HPDE6-E6E7 (cell line): ENCODE measurements at regions not wholly inside any gene's neighbourhood (a gene's known extent, or its start where the extent isn't known, plus 50 kb on each side); places are given as distances from the start of the nearest gene placed in this dataset.

ENCODE experiments used
- DNase-seq: peaks from one replicate; pipeline ENCODE4 v3.0.0; 2011; ENCODE audit warnings: missing footprints; ENCODE audit errors: extremely low spot score

GRCh38 chrX:43016021-43016420 lies 238.1 kb upstream of the PPP1R2C start:
- DNase-seq = no peak

DNA sequence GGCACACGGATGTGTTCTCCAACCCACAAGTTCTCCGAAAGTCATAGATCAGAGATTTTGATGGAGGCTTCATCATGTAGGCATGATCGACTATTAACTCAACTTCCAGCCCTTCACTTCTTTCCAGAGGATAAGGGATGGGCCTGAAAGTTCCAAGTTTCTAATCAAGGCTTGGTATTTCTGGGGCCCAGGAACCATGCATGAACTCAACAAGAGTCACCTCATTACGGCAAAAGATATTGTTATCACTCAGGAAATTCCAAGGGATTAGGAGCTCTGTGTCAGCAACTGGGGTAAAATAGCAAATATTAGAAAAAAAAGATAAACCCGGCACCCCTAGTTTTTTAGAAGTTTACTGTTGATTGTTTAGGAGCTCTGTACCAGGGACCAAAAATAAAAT lies 240.1 kb upstream of the PPP1R2C start:
- DNase-seq = no peak

DNA sequence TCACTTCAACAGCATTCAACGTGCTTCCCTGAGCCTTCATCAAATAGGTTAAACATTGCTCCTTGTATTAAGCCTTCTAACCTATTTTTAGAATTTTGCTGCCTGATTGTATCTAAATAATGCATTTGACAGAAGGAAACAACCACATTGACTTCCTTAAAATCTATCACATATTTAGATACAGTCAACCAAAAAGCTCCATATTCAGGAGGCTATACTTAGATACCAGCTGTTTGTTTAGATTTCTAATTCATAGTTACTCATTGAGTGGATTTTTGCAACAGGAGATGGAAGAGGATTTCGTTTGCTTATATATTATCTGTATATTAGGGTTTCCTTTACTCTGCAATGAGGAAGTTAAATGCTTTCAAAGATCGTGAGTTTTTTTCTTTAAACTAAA lies 241.1 kb upstream of the PPP1R2C start:
- DNase-seq = no peak

DNA sequence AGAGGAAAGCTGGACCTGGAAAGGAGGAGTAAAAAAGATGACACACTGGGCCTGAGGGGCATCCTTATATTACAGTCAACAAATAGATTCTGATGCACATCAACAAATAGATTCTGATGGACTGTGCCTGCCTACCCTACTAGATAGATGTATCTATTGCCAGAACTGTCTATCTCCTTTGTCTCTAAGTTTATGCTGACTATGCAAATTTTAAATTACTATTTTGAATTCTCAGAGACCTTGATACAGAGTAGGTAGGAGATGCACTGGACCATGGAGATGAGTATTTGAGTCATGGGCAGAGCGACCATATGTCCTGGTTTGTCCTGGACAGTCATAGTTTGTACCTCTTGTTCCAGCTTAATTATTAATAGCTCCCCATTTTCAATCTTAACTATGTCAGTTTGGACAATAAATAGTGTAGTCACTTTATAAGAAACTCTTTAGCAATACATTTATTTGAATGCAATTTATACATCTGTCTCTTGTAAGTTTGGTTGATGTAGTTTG lies 247.9 kb upstream of the PPP1R2C start:
- no peak for DNase-seq

DNA sequence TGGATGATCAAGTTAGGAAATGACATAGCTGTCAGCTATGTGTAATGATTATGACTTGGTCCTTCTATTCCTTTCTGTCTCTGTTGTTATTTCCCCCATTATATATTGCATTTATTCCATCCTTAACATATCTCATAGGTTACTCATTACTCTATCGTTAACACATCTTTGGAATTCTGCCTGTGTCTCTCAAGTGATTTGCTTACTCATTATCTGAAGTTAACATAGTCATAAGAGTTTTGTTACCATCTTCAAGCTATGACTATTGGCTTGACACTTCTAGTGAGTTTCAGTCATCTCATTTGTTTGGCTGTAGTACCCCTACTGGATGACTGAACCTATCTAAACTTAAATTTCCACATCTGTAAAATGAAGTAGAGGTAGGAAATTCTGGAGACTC lies 286.1 kb upstream of the PPP1R2C start:
- DNase-seq = no peak

DNA sequence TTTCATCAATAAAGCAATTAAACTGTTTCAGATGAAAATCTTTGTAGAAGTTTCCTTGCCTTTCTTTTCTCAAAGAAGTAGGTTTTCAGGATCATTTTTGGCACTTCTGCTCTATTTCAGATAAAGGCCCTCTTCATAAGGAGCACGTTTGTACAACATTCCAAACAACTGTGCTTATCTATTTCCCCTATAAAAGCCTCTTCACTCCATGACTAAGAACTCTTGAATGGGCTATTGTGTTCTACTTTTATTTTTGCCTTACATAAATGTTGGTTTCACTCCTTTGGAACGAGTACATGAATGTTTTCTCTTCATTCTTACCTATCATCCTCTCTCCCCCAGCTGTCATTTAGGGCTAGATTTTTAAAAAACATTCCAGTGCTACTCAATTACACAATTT lies 288.0 kb upstream of the PPP1R2C start:
- no peak for DNase-seq

DNA sequence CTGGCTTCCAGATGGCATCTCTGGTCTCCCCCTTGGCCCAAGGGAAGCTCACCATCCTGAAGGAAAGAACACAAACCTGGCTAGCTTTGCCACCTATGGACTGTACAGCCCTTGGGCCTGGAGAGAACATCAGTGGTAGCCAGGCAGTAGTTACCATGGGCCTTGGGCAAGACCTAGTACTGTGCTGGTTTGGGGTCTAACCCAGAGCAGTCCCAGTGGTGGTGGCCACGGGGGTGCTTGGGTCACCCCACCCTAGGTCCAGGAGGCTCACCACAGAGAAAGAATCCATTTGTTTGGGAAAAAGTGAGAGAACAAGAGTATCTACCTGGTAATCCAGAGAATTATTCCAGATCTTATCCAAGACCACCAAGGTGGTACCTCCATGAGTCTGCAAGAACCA lies 290.7 kb upstream of the PPP1R2C start:
- DNase-seq = no peak

DNA sequence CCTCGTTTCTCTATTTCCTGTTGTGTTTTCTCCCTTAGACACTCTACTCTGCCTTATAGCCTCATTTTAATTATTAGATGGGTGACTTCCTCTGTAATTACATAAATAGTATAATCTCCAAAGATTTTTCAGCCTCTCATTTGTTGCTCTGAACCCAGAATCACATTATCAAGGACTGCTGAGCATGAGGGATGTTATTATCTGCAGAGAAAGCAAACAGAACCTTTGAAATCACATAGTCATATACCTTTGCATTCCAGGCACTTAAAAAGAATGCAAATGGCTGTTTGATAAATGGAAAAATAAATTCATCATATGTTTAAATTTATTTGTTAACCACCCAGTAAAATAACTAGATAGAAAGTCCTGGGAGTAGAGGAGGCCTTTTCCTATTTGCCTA lies 305.1 kb upstream of the PPP1R2C start:
- DNase-seq = no peak

- DNase-seq = no peak
These were observed 309.9 kb upstream of the PPP1R2C start for GRCh38 chrX:43087830-43088229.

DNA sequence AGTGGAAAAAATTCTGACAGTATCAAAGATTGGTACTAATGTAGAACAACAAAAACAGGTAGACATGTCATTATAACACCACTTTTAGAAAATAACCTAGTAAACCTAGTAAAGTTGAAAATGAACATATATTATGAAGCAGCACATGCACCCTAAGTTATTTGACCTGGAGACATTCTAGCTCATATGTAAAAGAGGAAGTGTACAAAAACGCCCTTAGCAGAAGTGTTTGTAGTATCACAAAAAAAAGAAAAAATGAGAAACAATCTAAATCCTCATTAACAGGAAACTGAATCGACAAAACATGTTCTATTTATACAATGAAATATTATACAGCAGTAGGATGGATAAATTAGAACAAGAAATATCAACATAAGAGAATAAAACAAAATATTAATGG lies 318.9 kb upstream of the PPP1R2C start:
- no peak for DNase-seq

DNA sequence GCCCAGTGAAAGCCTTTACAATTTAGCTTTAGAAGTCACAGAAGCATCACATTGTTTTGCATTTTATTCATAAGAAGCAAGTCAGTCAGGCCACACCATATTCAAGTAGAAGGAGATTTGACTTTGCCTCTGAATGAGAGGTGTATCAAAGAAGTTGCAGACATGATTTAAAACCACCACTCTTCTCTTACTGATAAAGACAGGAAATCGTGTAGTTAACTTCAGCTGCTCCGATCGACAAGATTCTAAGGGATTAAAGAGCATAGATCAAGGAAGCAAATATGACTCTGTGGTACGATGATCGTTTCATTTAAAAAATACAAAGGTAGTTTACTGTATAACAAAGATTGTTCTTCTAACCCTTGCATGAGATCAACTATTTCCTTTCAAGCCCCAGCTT lies 328.0 kb upstream of the PPP1R2C start:
- DNase-seq = no peak

- no peak for DNase-seq
These were observed 330.9 kb upstream of the PPP1R2C start for GRCh38 chrX:43108828-43109227.

DNA sequence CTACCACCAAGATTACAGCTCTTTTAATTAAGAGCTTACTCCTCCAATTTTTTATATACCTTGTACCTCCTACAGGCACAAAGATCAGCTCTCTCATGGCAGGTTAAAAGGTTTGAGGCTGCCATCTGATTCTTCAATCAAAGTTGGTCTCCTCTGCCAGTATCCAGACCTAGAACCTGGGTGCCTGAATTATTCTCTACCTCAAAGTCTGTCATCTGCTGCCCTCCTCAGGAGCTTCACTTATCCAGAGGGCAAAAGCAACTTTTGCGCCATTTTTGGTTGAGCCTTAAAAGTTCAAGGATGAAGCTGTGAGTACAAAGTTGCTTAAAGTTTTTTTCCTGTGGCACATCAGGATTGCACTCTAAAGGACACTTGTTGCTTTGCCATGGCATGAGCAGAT lies 343.7 kb upstream of the PPP1R2C start:
- no peak for DNase-seq

GRCh38 chrX:43139645-43140044 lies 361.7 kb upstream of the PPP1R2C start:
- DNase-seq = no peak

DNA sequence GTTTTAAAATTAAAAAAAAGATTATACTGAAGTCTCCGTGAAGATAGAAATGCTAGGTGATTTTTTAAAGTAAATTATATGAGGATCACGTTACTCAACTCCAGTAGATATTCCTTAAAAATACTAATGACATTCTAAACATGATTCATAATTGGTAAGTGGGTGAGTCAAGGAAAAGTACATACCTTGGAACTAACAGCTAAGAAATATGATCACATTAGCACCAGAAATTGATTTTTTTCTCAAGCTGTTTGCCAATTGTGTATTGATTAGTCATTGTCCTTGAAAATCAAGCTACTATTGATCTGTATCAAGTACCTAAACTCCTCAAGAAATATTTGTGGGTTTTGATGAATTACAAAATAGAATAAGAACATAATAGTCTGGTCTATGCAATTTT lies 362.6 kb upstream of the PPP1R2C start:
- no peak for DNase-seq

DNA sequence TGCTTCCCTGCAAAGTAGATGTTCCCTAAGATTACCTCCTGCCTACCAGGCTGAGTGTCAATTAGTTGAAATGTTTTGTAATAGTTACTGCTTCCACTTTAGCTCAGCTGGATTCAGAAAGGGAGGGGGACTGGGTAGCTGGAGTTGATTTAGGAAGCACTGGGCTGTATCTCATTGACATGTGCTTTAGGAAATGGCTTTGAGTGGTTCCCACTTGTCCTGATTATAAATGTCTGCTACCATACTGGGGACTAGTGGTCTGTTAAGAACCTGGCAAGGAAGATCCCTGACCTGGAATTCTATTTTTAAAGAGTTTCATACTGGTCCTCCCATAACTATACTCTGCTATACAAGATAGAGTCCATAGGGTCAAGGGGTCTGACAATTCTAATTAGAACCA lies 363.9 kb upstream of the PPP1R2C start:
- DNase-seq = no peak

DNA sequence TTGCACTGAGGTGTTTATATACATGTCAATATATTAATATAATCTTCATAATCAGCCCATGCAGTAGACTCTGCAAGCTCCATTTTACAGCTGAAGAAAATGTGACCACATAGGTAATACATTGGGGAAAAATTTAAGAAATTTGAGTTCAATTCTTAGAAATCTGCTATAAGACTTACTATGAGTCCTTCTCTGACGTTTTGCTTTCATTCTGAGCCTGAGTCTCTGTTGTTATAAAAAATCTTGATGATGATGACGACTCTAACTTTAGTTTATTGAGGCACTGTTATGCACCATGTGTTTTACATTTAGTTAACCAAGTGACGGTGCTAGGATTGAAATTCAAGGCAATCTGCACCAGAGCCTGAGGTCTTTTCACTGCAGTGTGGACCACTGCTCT lies 370.3 kb upstream of the PPP1R2C start:
- DNase-seq = no peak

- DNase-seq = no peak
These were observed 387.5 kb upstream of the PPP1R2C start for GRCh38 chrX:43165343-43165920.

DNA sequence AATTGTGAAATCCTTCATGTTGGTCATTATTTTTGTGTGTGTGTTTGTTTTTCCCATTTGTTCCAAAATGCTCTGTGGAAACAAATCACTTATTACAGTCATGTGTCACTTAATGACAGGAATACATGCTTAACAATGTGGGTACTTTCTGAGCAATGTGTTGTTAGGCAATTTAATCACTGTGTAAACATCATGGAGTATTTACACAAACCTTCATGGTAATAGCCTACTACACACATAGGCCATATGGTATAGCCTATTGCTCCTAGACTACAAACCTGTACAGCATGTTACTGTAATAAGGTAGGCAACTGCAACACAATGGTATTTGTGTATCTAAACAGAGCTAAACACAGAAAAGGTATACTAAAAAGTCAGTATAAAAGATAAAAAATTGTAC lies 388.9 kb upstream of the PPP1R2C start:
- no peak for DNase-seq

GRCh38 chrX:43175434-43175833 lies 397.5 kb upstream of the PPP1R2C start:
- no peak for DNase-seq

- DNase-seq = no peak
These were observed 398.7 kb upstream of the PPP1R2C start for GRCh38 chrX:43176686-43177085.

- no peak for DNase-seq
These were observed 410.3 kb upstream of the PPP1R2C start for GRCh38 chrX:43188296-43188695.

DNA sequence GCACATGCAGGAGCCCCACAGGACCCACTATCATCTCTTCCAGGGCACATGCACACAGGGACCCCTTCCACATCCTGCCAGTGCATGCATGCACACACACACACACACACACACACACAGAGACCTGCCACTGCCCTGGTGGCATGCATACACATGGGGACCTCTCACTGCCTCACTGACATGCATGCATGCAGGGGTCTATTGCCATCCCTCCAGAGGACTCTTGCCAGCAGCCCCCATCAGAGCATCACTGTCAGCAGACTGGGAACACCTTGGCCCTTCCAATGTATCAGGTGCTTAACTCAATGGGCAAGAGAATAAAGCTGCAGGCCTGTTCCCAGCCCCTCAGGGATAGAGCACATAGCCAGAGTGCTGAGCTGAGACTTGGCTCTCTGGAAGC lies 433.6 kb upstream of the PPP1R2C start:
- no peak for DNase-seq

GRCh38 chrX:43218198-43218597 lies 437.9 kb upstream of the MAOA start:
- DNase-seq = no peak
